NB4 (cell line): ENCODE measurements at regions not wholly inside any gene's neighbourhood (a gene's known extent, or its start where the extent isn't known, plus 50 kb on each side); places are given as distances from the start of the nearest gene placed in this dataset.
"Not testable (repeated sequence)": the region's sequence is repeated elsewhere in the genome, so short reads cannot be mapped to it uniquely, and the experiment has no call there.

Experiments used
- DNase-seq: peaks from one replicate; pipeline ENCODE4 v3.0.0; 2010; ENCODE audit warnings: low read depth
- H3K4me3 ChIP-seq: one replicate; pipeline ENCODE4 v1.5.1; 2011; ENCODE audit warnings: mild to moderate bottlenecking, low read depth, low read length, moderate library complexity
- MAX ChIP-seq: IDR thresholded peaks from 2 replicates; pipeline ENCODE4 v1.6.1; 2011; ENCODE audit warnings: low read depth, low read length
- MYC ChIP-seq: IDR thresholded peaks from 2 replicates; pipeline ENCODE4 v1.6.1; 2011; ENCODE audit warnings: low read depth, low read length
- POLR2A ChIP-seq: IDR thresholded peaks from 2 replicates; pipeline ENCODE4 v1.6.1; 2011; ENCODE audit warnings: mild to moderate bottlenecking; ENCODE audit not compliant: insufficient read length; ENCODE audit errors: extremely low read depth
- TF ChIP-seq, protein P1 (sequence below): IDR thresholded peaks from one replicate; pipeline ENCODE4 v1.5.1; 2012; ENCODE audit warnings: low read depth, low read length

DNA sequence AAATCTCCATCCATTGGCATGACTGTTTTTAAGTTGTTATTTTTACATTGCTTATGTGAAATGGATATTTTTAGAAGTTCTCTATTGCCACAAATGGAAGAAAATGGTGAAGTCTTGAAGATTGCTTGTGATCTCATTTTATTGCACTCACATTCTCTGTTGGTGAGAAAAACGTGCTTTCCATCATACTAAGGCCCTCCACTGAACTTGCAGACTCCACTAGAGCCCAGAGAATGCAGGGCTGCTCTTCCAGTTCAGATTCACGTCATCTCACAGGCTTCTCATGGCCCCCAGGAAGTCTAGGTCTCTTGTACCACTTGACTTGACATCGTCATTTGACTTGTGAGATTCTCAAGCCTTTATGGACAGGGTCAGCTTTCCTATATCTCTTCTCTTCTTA lies 254.8 kb upstream of the COPS8 start:
- TF ChIP-seq MAX: no peak
- no peak for TF ChIP-seq POLR2A
- H3K4me3 ChIP-seq: no peak overlapping the region
- no peak for DNase-seq

GRCh38 chr2:236831698-236832097 lies 254.0 kb upstream of the COPS8 start:
- no peak for DNase-seq
- no peak for TF ChIP-seq MYC
- TF ChIP-seq MAX: no peak
- TF ChIP-seq, protein P1, sequence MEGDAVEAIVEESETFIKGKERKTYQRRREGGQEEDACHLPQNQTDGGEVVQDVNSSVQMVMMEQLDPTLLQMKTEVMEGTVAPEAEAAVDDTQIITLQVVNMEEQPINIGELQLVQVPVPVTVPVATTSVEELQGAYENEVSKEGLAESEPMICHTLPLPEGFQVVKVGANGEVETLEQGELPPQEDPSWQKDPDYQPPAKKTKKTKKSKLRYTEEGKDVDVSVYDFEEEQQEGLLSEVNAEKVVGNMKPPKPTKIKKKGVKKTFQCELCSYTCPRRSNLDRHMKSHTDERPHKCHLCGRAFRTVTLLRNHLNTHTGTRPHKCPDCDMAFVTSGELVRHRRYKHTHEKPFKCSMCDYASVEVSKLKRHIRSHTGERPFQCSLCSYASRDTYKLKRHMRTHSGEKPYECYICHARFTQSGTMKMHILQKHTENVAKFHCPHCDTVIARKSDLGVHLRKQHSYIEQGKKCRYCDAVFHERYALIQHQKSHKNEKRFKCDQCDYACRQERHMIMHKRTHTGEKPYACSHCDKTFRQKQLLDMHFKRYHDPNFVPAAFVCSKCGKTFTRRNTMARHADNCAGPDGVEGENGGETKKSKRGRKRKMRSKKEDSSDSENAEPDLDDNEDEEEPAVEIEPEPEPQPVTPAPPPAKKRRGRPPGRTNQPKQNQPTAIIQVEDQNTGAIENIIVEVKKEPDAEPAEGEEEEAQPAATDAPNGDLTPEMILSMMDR: no peak
- TF ChIP-seq POLR2A: no peak
- H3K4me3 ChIP-seq: no peak overlapping the region

DNA sequence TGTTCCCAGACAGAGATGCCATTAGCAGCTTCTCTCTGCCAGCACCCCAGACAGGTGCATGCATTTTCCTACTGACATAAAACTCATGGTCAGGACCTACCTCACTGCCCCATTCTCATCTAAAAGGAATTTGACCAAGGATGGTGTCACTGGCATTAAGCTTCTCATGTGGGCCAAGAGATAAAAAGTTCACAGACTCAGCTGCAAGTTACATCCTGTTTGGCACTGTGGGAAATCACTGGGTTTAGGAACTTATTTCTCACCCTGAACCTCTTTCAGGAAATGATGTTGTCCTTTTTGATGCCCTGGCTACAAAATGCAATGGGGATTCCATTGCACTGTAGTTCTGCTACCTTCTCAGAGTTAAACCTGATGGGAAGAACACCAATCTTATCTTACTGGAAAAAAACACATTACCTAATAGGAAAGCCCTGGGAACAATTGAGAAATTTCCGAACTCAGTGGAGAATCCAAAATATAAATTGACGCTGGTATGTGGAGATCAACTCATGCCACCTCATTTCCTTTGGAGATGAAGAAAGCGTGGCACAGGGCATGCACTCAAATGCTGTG lies 252.1 kb upstream of the COPS8 start:
- no peak for TF ChIP-seq MYC
- no peak for TF ChIP-seq POLR2A
- TF ChIP-seq MAX: no peak
- TF ChIP-seq, protein P1: no peak
- no peak overlapping the region for H3K4me3 ChIP-seq
- no peak for DNase-seq

DNA sequence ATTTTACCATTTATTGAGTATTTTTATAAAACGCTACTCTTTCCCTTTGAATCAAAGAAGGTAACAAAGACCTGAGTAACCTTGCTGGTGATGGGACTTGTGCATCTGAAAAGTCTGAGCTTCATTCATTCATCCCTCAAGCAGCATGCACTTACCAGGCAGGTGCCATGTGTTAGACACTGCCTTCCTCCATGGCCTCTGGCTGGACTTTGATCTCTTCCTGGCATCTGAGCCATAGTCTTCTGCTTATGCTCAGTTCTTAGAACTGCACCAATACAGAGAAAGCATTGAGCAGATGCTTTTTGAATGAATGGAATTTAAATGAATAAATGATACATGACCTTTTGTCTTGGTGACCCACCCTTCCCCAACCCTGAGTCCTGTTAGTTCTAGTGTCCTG lies 251.4 kb upstream of the COPS8 start:
- TF ChIP-seq, protein P1: no peak
- no peak for TF ChIP-seq POLR2A
- TF ChIP-seq MAX: no peak
- TF ChIP-seq MYC: no peak
- no peak for DNase-seq
- no peak overlapping the region for H3K4me3 ChIP-seq

GRCh38 chr2:236835307-236836024 lies 250.2 kb upstream of the COPS8 start:
- TF ChIP-seq POLR2A: no peak
- no peak for DNase-seq
- no peak overlapping the region for H3K4me3 ChIP-seq

DNA sequence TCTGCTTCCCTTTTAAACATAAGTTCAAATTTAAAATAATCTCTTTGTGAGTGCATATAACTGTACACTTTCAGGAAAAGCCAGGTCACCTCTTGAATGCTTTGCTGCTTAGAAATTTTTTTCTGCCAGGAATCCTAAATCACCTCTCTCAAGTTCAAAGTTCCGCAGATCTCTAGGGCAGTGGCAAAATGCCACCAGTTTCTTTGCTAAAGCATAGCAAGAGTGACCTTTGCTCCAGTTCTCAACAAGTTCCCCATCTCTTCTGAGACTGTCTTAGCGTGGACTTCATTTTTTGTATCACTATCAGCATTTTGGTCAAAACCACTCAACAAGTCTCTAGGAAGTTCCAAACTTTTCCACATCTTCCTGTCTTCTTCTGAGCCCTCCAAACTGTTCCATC lies 249.7 kb upstream of the COPS8 start:
- DNase-seq: not testable (repeated sequence)

DNA sequence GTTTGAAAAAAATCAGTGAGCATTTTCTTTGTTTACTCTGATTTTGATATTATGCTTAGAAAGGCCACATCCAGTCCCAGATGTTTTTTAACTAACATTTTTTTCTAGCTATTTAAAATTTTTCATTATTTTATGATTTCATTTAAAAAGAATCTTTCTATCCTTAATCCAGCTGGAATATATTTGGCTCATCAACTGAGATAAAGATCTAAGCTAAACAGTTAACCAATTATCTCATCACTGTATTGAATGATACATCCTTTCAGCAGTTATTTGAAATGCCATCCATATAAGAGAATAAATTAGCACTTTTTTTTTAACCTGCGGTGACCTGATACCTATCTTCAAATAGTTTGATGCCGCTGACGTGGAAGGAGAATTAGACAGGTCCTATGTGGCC lies 245.5 kb upstream of the COPS8 start:
- TF ChIP-seq, protein P1: no peak
- TF ChIP-seq MYC: no peak
- no peak for TF ChIP-seq POLR2A
- no peak for TF ChIP-seq MAX
- no peak for DNase-seq
- H3K4me3 ChIP-seq: no peak overlapping the region

More for the DNA sequence above, 249.7 kb upstream of the COPS8 start:
- not testable (repeated sequence) for H3K4me3 ChIP-seq
